ENCODE measurements at regions not wholly inside any gene's neighbourhood (a gene's known extent, or its start where the extent isn't known, plus 50 kb on each side); places are given as distances from the start of the nearest gene placed in this dataset.

GRCh38 chr6:18536591-18537055, 149.5 kb downstream of the RNF144B start:
- no peak for TF ChIP-seq MAZ (IDR thresholded peaks at IDR 0.05; ENCODE audit: borderline replicate concordance, low read depth, low read length)
- no peak for TF ChIP-seq MXI1 (IDR thresholded peaks at IDR 0.05; ENCODE audit: borderline replicate concordance, low read depth, low read length)
- TF ChIP-seq BHLHE40 (IDR thresholded peaks at IDR 0.05; ENCODE audit: low read depth, low read length), result no peak
- no peak for TF ChIP-seq NFE2L2 (IDR thresholded peaks at IDR 0.05; ENCODE audit: low read depth, low read length)
- no peak for TF ChIP-seq RAD21 (IDR thresholded peaks at IDR 0.05; ENCODE audit: low read length)
- no peak for TF ChIP-seq POLR2A (IDR thresholded peaks at IDR 0.05; ENCODE audit: low read depth, low read length)
- no peak overlapping the region for H3K9ac ChIP-seq (ENCODE audit: low read depth, low read length)
- WGBS, 2 experiments (ENCODE audit: extremely low coverage in 2 of 2, insufficient read length in 1 of 2), result 20% methylated on average over 2 of the region's 6 CpGs; no CpG with 5 or more reads in 1 of the 2 experiments

More at GRCh38 chr6:18536591-18537055, 149.5 kb downstream of the RNF144B start:
- Histone ChIP-seq H3K4me2 (ENCODE audit: low read depth, low read length) (no peak overlapping the region), H2BK120ac (ENCODE audit: low read depth, low read length) (no peak overlapping the region), H3K79me1 (ENCODE audit: low read depth in 1 of 2, low read length in 2 of 2) (no peaks in the 10 kb centered on the region), H3K14ac (replicated peaks; ENCODE audit: low read depth, low read length) (no peak overlapping the region), H3K56ac (ENCODE audit: extremely low read depth, insufficient read depth, low read length) (no peak overlapping the region), H2AK5ac (ENCODE audit: low read depth, low read length) (no peak overlapping the region), H3K4ac (ENCODE audit: low read depth, low read length) (no peak overlapping the region), H3K27ac (ENCODE audit: insufficient read depth, low read length) (no peak overlapping the region), H3K9me3 (ENCODE audit: control insufficient read depth, insufficient read depth, low read length) (no peaks in the 10 kb centered on the region), H4K91ac (ENCODE audit: insufficient read depth, low read depth, low read length) (no peak overlapping the region), H3K27me3 (ENCODE audit: control insufficient read depth, insufficient read depth, low read length) (peaks cover 7% of the 10 kb centered on the region), H3K18ac (ENCODE audit: low read depth, low read length) (no peak overlapping the region), H4K20me1 (ENCODE audit: insufficient read depth, low read length) (no peaks in the 10 kb centered on the region), H3K4me3 (ENCODE audit: insufficient read depth, low read depth, low read length) (no peak overlapping the region), H3K23ac (ENCODE audit: low read depth, low read length) (no peak overlapping the region), H3K9me1 (ENCODE audit: insufficient read depth, low read length) (no peaks in the 10 kb centered on the region), H2AFZ (replicated peaks; ENCODE audit: low read length, poor library complexity) (no peak overlapping the region), H4K8ac (ENCODE audit: low read depth in 2 of 2, low read length in 2 of 2) (no peak overlapping the region), H2BK20ac (ENCODE audit: low read depth, low read length) (no peak overlapping the region), H2BK5ac (ENCODE audit: low read depth, low read length, poor library complexity, severe bottlenecking) (no peak overlapping the region), H2BK15ac (ENCODE audit: low read depth, low read length) (no peak overlapping the region), H4K5ac (ENCODE audit: low read depth, low read length) (no peak overlapping the region), H3K36me3 (ENCODE audit: control insufficient read depth, insufficient read depth, low read length) (no peaks in the 10 kb centered on the region), H2AK9ac (replicated peaks; ENCODE audit: low read depth, low read length, poor library complexity) (no peak overlapping the region), H3K4me1 (ENCODE audit: control insufficient read depth, insufficient read depth, low read length) (no peaks in the 10 kb centered on the region)
- intact Hi-C loops (cut with micrococcal nuclease), result no loop called here
- dilution Hi-C loops (cut with HindIII; ENCODE audit: low sequenced_read_pairs, unreplicated experiment), result no loop called here
- BruUV-seq (replicated peaks), result no TSS peak
- DNase-seq (no peak), ATAC-seq (ENCODE audit: low read depth) (no peak)
- in situ Hi-C loops (cut with MboI; ENCODE audit: low sequenced_read_pairs), result no loop called here
- ChIA-PET CTCF (no interaction called here), POLR2A (ENCODE audit: unreplicated experiment) (interaction anchor here (0.6 kb wide), 1 partner anchor 256 kb away, joined by 3 read pairs; no protein-coding TSS in a partner anchor)

All from IMR-90 (cell line).